Prostate gland (tissue), 2 donors: ENCODE measurements at regions not wholly inside any gene's neighbourhood (a gene's known extent, or its start where the extent isn't known, plus 50 kb on each side); places are given as distances from the start of the nearest gene placed in this dataset.

ENCODE experiments used
- POLR2A ChIP-seq: fragments of 450-650 bp; IDR thresholded peaks from one replicate; pipeline ENCODE4 v1.6.1; 2016; ENCODE audit warnings: antibody characterized with exemption, mild to moderate bottlenecking
- POLR2AphosphoS5 ChIP-seq: sonication (generic); formaldehyde crosslinking; IDR thresholded peaks from one replicate; pipeline ENCODE4 v1.6.1; 2017; ENCODE audit warnings: antibody characterized with exemption
- TF ChIP-seq, protein P1 (sequence below), 4 experiments: fragments of 200-600 bp in 2 of 4; fragments of 450-650 bp in 2 of 4; sonication (generic) in 2 of 4; IDR thresholded peaks; 1 replicate in 3 of 4; 2 replicates in 1 of 4; pipeline ENCODE4 v1.5.1; 2016 to 2019; ENCODE audit warnings: antibody characterized with exemption in 4 of 4, mild to moderate bottlenecking in 2 of 4, moderate library complexity in 2 of 4

- TF ChIP-seq, protein P1, sequence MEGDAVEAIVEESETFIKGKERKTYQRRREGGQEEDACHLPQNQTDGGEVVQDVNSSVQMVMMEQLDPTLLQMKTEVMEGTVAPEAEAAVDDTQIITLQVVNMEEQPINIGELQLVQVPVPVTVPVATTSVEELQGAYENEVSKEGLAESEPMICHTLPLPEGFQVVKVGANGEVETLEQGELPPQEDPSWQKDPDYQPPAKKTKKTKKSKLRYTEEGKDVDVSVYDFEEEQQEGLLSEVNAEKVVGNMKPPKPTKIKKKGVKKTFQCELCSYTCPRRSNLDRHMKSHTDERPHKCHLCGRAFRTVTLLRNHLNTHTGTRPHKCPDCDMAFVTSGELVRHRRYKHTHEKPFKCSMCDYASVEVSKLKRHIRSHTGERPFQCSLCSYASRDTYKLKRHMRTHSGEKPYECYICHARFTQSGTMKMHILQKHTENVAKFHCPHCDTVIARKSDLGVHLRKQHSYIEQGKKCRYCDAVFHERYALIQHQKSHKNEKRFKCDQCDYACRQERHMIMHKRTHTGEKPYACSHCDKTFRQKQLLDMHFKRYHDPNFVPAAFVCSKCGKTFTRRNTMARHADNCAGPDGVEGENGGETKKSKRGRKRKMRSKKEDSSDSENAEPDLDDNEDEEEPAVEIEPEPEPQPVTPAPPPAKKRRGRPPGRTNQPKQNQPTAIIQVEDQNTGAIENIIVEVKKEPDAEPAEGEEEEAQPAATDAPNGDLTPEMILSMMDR (IDR thresholded peaks at IDR 0.05), result no peak
- TF ChIP-seq POLR2A (no peak), POLR2AphosphoS5 (no peak)
Observed at GRCh38 chr16:65534121-65534528, 412.3 kb upstream of the CDH11 start.
